ENCODE measurements at regions not wholly inside any gene's neighbourhood (a gene's known extent, or its start where the extent isn't known, plus 50 kb on each side); places are given as distances from the start of the nearest gene placed in this dataset.

GRCh38 chr14:76309572-76310162 is 66.3 kb upstream of the ESRRB start:
- H3K4me3 ChIP-seq (ENCODE audit: low read depth, low read length): no peak overlapping the region
- DNase-seq (ENCODE audit: low read depth, low spot score): no peak
- POLR2A ChIA-PET: no interaction called here
- TF ChIP-seq CTCF (IDR thresholded peaks at IDR 0.05; ENCODE audit: insufficient read depth, low read length, missing control alignments): no peak
- CTCF ChIA-PET: no interaction called here

- no peak overlapping the region for H3K4me3 ChIP-seq (ENCODE audit: low read depth, low read length)
- DNase-seq (ENCODE audit: low read depth, low spot score): no peak
- TF ChIP-seq CTCF (IDR thresholded peaks at IDR 0.05; ENCODE audit: insufficient read depth, low read length, missing control alignments): no peak
- CTCF ChIA-PET: interaction anchor here (1.3 kb wide), 1 partner anchor 41 kb away, joined by 4 read pairs; no protein-coding TSS in a partner anchor
- POLR2A ChIA-PET: no interaction called here
Observed at GRCh38 chr14:76311079-76311758, 64.7 kb upstream of the ESRRB start.

GRCh38 chr14:76312821-76313220 is 63.1 kb upstream of the ESRRB start:
- POLR2A ChIA-PET: no interaction called here
- H3K4me3 ChIP-seq (ENCODE audit: low read depth, low read length): no peak overlapping the region
- no peak for DNase-seq (ENCODE audit: low read depth, low spot score)
- CTCF ChIA-PET: no interaction called here
- no peak for TF ChIP-seq CTCF (IDR thresholded peaks at IDR 0.05; ENCODE audit: insufficient read depth, low read length, missing control alignments)

GRCh38 chr14:76313303-76313702 is 62.6 kb upstream of the ESRRB start:
- POLR2A ChIA-PET: no interaction called here
- H3K4me3 ChIP-seq (ENCODE audit: low read depth, low read length): no peak overlapping the region
- DNase-seq (ENCODE audit: low read depth, low spot score): no peak
- TF ChIP-seq CTCF (IDR thresholded peaks at IDR 0.05; ENCODE audit: insufficient read depth, low read length, missing control alignments): no peak
- CTCF ChIA-PET: no interaction called here

GRCh38 chr14:76313852-76314251 is 62.1 kb upstream of the ESRRB start:
- CTCF ChIA-PET: interaction anchor here (1.0 kb wide), 1 partner anchor 39 kb away, joined by 3 read pairs; no protein-coding TSS in a partner anchor
- POLR2A ChIA-PET: no interaction called here
- TF ChIP-seq CTCF (IDR thresholded peaks at IDR 0.05; ENCODE audit: insufficient read depth, low read length, missing control alignments): no peak
- no peak overlapping the region for H3K4me3 ChIP-seq (ENCODE audit: low read depth, low read length)
- no peak for DNase-seq (ENCODE audit: low read depth, low spot score)

GRCh38 chr14:76314521-76315034 is 61.4 kb upstream of the ESRRB start:
- H3K4me3 ChIP-seq (ENCODE audit: low read depth, low read length): no peak overlapping the region
- no peak for TF ChIP-seq CTCF (IDR thresholded peaks at IDR 0.05; ENCODE audit: insufficient read depth, low read length, missing control alignments)
- DNase-seq (ENCODE audit: low read depth, low spot score): no peak
- CTCF ChIA-PET: interaction anchor here (1.0 kb wide), 1 partner anchor 38 kb away, joined by 3 read pairs; no protein-coding TSS in a partner anchor
- POLR2A ChIA-PET: no interaction called here
